Peyer's patch (tissue), 4 donors: ENCODE measurements at regions not wholly inside any gene's neighbourhood (a gene's known extent, or its start where the extent isn't known, plus 50 kb on each side); places are given as distances from the start of the nearest gene placed in this dataset.

Source experiments
- CTCF ChIP-seq, 6 experiments: fragments of 450-650 bp in 4 of 6; fragments of 200-600 bp in 2 of 6; sonication (generic) in 1 of 6; IDR thresholded peaks; one replicate each; pipeline ENCODE4 v1.5.1; 2017 to 2019; ENCODE audit warnings: antibody characterized with exemption in 6 of 6, mild to moderate bottlenecking in 3 of 6, moderate library complexity in 1 of 6
- POLR2A ChIP-seq, 2 donors: fragments of 450-650 bp; IDR thresholded peaks; one replicate each; pipeline ENCODE4 v1.5.1; 2017; ENCODE audit warnings: antibody characterized with exemption in 2 of 2, mild to moderate bottlenecking in 2 of 2, moderate library complexity in 2 of 2

GRCh38 chr1:87204441-87204840 lies 124.2 kb upstream of the LMO4 start:
- TF ChIP-seq CTCF (IDR thresholded peaks at IDR 0.05) (no peak), POLR2A (IDR thresholded peaks at IDR 0.05) (no peak)
